Activated naive CD4-positive, alpha-beta T cell treated with anti-CD3 and anti-CD28 coated beads, Interleukin-2, amount 50 U/mL, for 16 hours (primary cell): ENCODE measurements at regions not wholly inside any gene's neighbourhood (a gene's known extent, or its start where the extent isn't known, plus 50 kb on each side); places are given as distances from the start of the nearest gene placed in this dataset.
"Not testable (repeated sequence)": the region's sequence is repeated elsewhere in the genome, so short reads cannot be mapped to it uniquely, and the experiment has no call there.

Experiments
- DNase-seq: peaks from one replicate; pipeline ENCODE4 v3.0.0-alpha.2; 2020

- no peak for DNase-seq
These were observed 327.5 kb upstream of the POGK start for GRCh38 chr1:166511761-166512160.

GRCh38 chr1:166514067-166514466 lies 325.2 kb upstream of the POGK start:
- no peak for DNase-seq

DNA sequence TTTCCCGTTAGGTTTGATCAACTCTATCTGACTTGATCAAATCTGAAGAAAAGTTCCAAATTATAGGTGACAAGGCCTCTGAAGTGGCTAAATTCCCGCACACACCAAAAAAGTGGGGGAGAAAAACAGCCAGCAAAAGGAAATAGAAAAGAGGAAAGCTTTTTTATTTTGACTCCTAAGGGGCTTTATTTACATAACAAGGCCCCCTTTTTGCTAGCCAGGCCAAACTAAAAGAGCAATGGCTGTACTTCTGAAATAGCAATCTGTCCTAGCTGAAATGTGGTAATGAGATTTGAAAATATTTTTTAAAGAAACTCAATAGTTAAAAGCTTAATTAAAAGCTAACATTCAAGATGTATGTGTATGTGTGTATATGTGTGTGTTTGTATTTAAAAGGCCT lies 311.5 kb upstream of the POGK start:
- no peak for DNase-seq

GRCh38 chr1:166538646-166539045 lies 300.6 kb upstream of the POGK start:
- no peak for DNase-seq

DNA sequence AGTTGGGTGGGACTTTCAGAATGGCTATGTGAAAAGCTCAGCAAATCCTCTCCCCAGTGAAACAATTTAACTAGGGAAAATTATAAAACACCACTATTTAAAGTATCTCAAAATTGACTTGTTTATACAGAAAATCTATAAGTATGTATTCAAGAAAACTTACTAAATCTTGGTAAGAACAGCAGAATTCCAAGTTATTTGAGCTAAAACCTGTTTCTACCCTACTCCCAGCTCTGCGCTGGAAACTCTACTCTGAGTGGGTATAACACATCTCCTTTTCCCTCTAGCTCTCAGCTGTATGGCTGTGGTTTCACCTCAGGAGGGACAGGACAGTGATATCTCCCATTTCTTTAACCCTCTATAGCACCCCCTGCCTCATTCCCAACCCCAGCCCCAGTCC lies 295.2 kb upstream of the POGK start:
- DNase-seq: no peak

GRCh38 chr1:166544561-166544960 lies 294.7 kb upstream of the POGK start:
- no peak for DNase-seq

DNA sequence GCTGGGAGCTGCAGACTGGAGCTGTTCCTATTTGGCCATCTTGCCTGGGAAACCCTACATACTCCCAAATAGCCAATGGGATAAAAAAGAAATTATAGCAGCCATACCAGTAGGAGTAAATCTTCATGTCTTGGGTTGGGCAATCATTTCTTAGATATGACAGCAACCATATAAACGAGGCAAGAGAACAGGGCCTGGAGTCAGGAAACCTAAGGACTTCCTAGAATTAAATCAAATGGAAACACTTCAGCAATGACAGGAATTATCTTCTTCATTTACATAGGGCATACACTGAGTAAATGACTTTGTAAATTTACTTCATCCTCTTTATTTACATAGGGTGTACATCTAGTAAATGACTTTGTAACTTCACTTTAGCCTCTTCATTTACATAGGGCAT lies 286.6 kb upstream of the POGK start:
- no peak for DNase-seq

DNA sequence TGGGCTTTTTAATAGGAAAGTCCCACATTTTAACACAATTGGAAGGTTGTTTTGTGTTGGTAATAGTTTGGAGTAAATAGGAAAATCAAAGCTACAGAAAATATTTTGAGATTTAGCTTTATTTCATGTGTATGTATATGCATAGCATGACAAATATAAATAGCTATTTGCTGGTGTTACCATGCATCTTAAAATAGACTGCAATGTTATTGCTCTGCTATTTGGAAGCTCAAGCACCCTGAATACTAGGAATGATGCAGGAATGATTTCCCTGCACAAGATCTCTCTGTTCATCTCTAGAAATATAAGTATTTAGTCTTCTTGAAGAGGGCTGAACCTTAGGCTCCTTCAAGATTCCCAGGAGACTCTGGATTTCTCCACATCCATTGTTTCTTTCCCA lies 268.3 kb upstream of the POGK start:
- DNase-seq: no peak

GRCh38 chr1:166573199-166573598 lies 266.1 kb upstream of the POGK start:
- no peak for DNase-seq

- DNase-seq: no peak
These were observed 259.4 kb upstream of the POGK start for GRCh38 chr1:166579557-166580501.

GRCh38 chr1:166588741-166589140 lies 250.5 kb upstream of the POGK start:
- no peak for DNase-seq

DNA sequence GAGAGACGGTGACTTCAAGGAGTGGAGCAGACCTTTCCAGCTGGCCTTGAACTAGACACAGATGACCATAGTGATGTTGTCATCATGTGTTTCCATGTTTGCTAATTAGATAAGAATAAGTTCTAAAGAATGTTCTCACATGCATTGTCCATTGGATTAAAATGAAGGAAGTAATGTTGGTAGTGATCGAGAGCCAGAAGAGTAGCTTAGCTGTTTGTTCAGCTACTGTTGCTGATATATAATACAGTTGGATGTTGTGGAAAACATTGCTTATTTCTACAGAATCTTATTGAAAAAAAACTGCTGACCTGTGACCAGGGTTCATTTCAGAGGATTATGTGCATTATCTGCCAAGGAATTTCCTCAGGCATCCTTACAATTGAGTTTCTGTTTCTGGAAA lies 249.1 kb upstream of the POGK start:
- no peak for DNase-seq

DNA sequence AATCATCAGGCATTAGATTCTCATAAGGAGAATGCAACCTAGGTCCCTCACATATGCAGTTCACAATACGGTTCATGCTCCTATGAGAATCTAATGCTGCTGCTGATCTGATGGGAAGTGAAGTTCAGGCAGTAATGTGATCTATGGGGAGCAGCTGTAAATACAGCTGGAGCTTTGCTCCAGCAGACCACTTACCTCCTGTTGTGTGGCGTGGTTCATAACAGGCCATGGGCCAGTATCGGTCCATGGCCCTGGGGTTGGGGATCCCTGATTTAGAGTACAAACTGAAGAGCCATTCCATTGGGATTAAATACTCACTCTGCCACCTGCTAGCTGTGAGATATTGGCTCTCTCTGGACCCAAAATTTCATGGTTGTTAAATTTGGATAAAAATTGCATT lies 244.6 kb upstream of the POGK start:
- DNase-seq: no peak

GRCh38 chr1:166597516-166597915 lies 241.8 kb upstream of the POGK start:
- DNase-seq: no peak

DNA sequence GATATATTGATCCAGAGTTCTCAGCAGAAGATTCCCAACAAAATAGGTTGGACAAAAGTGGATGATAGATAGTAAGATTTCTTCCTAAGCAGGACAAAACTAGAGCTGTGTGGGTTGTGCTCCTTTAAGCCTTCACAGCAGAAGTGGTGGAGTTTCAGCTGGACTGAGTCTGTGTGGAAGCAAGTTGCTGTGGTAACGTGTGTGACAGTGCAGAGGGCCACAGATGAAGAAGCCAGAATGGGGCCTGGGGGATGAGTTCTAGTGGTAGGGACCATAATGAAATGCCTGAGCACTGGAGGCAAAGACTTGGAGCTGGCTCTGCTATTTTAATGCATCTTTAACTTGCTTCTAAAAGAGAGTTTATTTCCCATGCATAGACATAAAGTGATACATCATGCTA lies 238.7 kb upstream of the POGK start:
- no peak for DNase-seq

- DNase-seq: no peak
These were observed 237.5 kb upstream of the POGK start for GRCh38 chr1:166601650-166602278.

DNA sequence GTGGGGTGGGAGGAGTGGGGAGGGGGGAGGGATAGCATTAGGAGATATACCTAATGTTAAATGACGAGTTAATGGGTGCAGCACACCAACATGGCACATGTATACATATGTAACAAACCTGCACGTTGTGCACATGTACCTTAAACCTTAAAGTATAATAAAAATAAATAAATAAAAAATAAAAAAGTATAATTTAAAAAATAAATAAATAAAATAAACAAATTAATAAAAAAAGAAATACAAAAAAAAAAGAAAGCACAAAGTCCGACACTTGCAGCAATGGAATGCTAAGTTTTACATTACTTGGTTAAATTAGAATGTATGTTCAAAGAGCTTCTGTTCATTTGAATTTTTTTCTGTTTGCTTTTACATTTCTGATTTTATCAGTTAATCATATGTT lies 236.5 kb upstream of the POGK start:
- not testable (repeated sequence) for DNase-seq

GRCh38 chr1:166603296-166603695 lies 236.0 kb upstream of the POGK start:
- no peak for DNase-seq

- DNase-seq: no peak
These were observed 234.1 kb upstream of the POGK start for GRCh38 chr1:166605137-166605536.

GRCh38 chr1:166612886-166613285 lies 226.4 kb upstream of the POGK start:
- DNase-seq: no peak

- no peak for DNase-seq
These were observed 223.1 kb upstream of the POGK start for GRCh38 chr1:166616206-166616605.

GRCh38 chr1:166626711-166627110 lies 212.6 kb upstream of the POGK start:
- DNase-seq: no peak

GRCh38 chr1:166627558-166627957 lies 211.7 kb upstream of the POGK start:
- no peak for DNase-seq

- DNase-seq: no peak
These were observed 211.0 kb upstream of the POGK start for GRCh38 chr1:166628259-166628658.

DNA sequence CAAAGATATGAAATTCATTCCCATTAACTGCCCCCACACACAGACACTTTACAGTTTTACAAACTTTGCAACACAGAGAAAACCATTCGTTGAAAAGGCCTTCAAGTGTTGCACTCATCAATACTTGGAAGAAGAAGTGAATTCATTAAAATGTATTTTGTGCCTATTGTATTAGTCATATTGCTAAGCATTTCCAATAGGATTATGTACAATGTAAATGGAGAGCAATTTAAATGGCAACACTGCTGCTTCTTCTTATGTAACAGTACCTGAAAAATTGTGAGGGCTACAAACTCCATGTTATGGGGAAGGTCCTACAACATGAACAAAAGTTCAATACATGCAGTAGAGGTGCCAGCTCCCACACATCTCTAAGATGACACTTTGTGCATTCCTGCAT lies 209.3 kb upstream of the POGK start:
- no peak for DNase-seq
